Lung (tissue), 11 donors: ENCODE measurements at regions not wholly inside any gene's neighbourhood (a gene's known extent, or its start where the extent isn't known, plus 50 kb on each side); places are given as distances from the start of the nearest gene placed in this dataset.
A peak's percentile ranks its signal among the peaks of the same experiment; 100 is the strongest.

Source experiments
- ATAC-seq: fragments of 200-7000 bp; cut with Tn5 transposase; one replicate; pipeline ENCODE4 v1.9.1; 2020; ENCODE audit warnings: moderate number of reproducible peaks; ENCODE audit not compliant: insufficient read depth, low FRiP score
- DNase-seq, 3 donors: peaks; one replicate each; pipeline ENCODE4 v3.0.0-alpha.2; 2013 to 2017
- H3K27ac ChIP-seq, 2 donors: one replicate each; pipeline ENCODE4 v1.5.1; 2013; ENCODE audit warnings: mild to moderate bottlenecking in 2 of 2, moderate library complexity in 2 of 2, control low read depth in 1 of 2, inconsistent platforms in 1 of 2, low read depth in 1 of 2, low read length in 1 of 2
- H3K27me3 ChIP-seq, 3 donors: one replicate each; pipeline ENCODE4 v1.5.1; 2013; ENCODE audit warnings: low read length in 2 of 3; ENCODE audit not compliant: control insufficient read depth in 3 of 3, insufficient read depth in 3 of 3
- H3K36me3 ChIP-seq, 4 donors: one replicate each; pipeline ENCODE4 v1.5.1; 2013; ENCODE audit warnings: low read length in 4 of 4, mild to moderate bottlenecking in 1 of 4, moderate library complexity in 1 of 4; ENCODE audit not compliant: control insufficient read depth in 4 of 4, insufficient read depth in 4 of 4
- H3K4me1 ChIP-seq, 5 donors: one replicate each; pipeline ENCODE4 v1.5.1; 2013; ENCODE audit warnings: low read length in 5 of 5, mild to moderate bottlenecking in 2 of 5, moderate library complexity in 1 of 5; ENCODE audit not compliant: control insufficient read depth in 5 of 5, insufficient read depth in 5 of 5
- H3K4me3 ChIP-seq: one replicate; pipeline ENCODE4 v1.5.1; 2013; ENCODE audit warnings: mild to moderate bottlenecking, control low read depth, moderate library complexity
- H3K9ac ChIP-seq, 2 donors: one replicate each; pipeline ENCODE4 v1.5.1; 2013; ENCODE audit warnings: low read length in 2 of 2, control low read depth in 1 of 2; ENCODE audit not compliant: insufficient read depth in 1 of 2
- H3K9me3 ChIP-seq, 4 donors: one replicate each; pipeline ENCODE4 v1.5.1; 2013; ENCODE audit warnings: low read length in 3 of 4, mild to moderate bottlenecking in 1 of 4, moderate library complexity in 1 of 4; ENCODE audit not compliant: control insufficient read depth in 4 of 4, insufficient read depth in 3 of 4
- CTCF ChIP-seq: IDR thresholded peaks from 2 replicates; pipeline ENCODE4 v1.5.1; 2012; ENCODE audit warnings: mild to moderate bottlenecking; ENCODE audit errors: control extremely low read depth, extremely low read depth
- WGBS, 2 donors: extraction: QIAGEN DNeasy Blood & Tissue Kit; methylation state at CpG; one replicate each; pipeline ENCODE4 v1.1.7; 2013; 5-methylcytosine and 5-hydroxymethylcytosine counted together
- donor health status: control.
- donor health status: control.
- donor health status: Bipolar disorder and iron deficiency.
- donor health status: healthy.
- donor health status: DM: yes; HTN: yes; CAD: no.

GRCh38 chr19:28563964-28564921 lies 648.7 kb downstream of the UQCRFS1 start:
- Histone ChIP-seq H3K4me3 (no peak overlapping the region), H3K9me3 (peaks cover 0 to 2% (median 0%) of the 10 kb centered on the region in 4 donors), H3K27ac (no peak overlapping the region), H3K36me3 (no peaks in the 10 kb centered on the region), H3K27me3 (no peaks in the 10 kb centered on the region), H3K9ac (no peak overlapping the region), H3K4me1 (peaks cover 0 to 6% (median 0%) of the 10 kb centered on the region in 5 donors)
- 75 to 88% methylated on average over 13 of the region's 13 CpGs for WGBS, 2 donors
- no peak for ATAC-seq
- TF ChIP-seq CTCF: no peak
- DNase-seq: peak in 2 of 3 donors; percentile 6 to 17

GRCh38 chr19:28560786-28561185 lies 652.2 kb downstream of the UQCRFS1 start:
- 72 to 74% methylated on average over 4 of the region's 4 CpGs for WGBS, 2 donors
- Histone ChIP-seq H3K9ac (no peak overlapping the region), H3K9me3 (peaks cover 0 to 2% (median 0%) of the 10 kb centered on the region in 4 donors), H3K4me3 (no peak overlapping the region), H3K27me3 (no peaks in the 10 kb centered on the region), H3K36me3 (no peaks in the 10 kb centered on the region), H3K27ac (no peak overlapping the region), H3K4me1 (peaks cover 0 to 6% (median 0%) of the 10 kb centered on the region in 5 donors)
- DNase-seq (no peak), ATAC-seq (no peak)
- TF ChIP-seq CTCF: no peak

- Histone ChIP-seq H3K27me3 (no peaks in the 10 kb centered on the region), H3K27ac (no peak overlapping the region), H3K36me3 (no peaks in the 10 kb centered on the region), H3K4me3 (no peak overlapping the region), H3K4me1 (peaks cover 0 to 1% (median 0%) of the 10 kb centered on the region in 5 donors), H3K9me3 (peaks cover 0 to 3% (median 0%) of the 10 kb centered on the region in 4 donors), H3K9ac (no peak overlapping the region)
- ATAC-seq (no peak), DNase-seq (peak in 1 of 3 donors; percentile 6)
- WGBS, 2 donors: 51 to 67% methylated on average over 2 of the region's 2 CpGs
- no peak for TF ChIP-seq CTCF
Measured at GRCh38 chr19:28558783-28559182, 654.2 kb downstream of the UQCRFS1 start.
